GM12878 (cell line): ENCODE measurements at regions not wholly inside any gene's neighbourhood (a gene's known extent, or its start where the extent isn't known, plus 50 kb on each side); places are given as distances from the start of the nearest gene placed in this dataset.

Experiments
- ATAC-seq: fragments of 200-7000 bp; cut with Tn5 transposase; 3 replicates; pipeline ENCODE4 v1.9.1; 2020; ENCODE audit warnings: mild to moderate bottlenecking, moderate library complexity
- BruUV-seq: library from RNA; stranded (reverse); fragments of 400-500 nt; replicated peaks from 2 replicates; lab custom pipeline; 2021; lab: Mats Ljungman, UMichigan
- CTCF ChIA-PET: fragments of 300-600 bp; sonication (Branson Sonifier 250); formaldehyde crosslinking; extraction: SDS; loops from one replicate; lab custom pipeline; 2021; ENCODE audit warnings: inconsistent platforms; lab: Yijun Ruan, JAX
- POLR2A ChIA-PET: fragments of 350-600 bp; formaldehyde crosslinking; extraction: SDS; loops from one replicate; lab custom pipeline; 2021; ENCODE audit warnings: inconsistent platforms; lab: Charles Lee
- RAD21 ChIA-PET: fragments of 300-600 bp; sonication (Branson Sonifier 250); formaldehyde crosslinking; loops from one replicate; lab custom pipeline; 2023; ENCODE audit warnings: antibody characterized with exemption; ENCODE audit not compliant: unreplicated experiment; lab: Charles Lee
- SMC1A ChIA-PET: fragments of 300-600 bp; sonication (Branson Sonifier 250); formaldehyde crosslinking; loops from one replicate; lab custom pipeline; 2023; ENCODE audit not compliant: unreplicated experiment, uncharacterized antibody; lab: Charles Lee
- DNase-seq: peaks from one replicate; pipeline ENCODE4 v3.0.0-alpha.2; 2011; ENCODE audit warnings: low read depth, low spot score
- FAIRE-seq: peaks from 3 replicates; lab custom pipeline; 2011; peaks lifted over from hg19 to GRCh38; lab: Jason Lieb, UNC
- H2AFZ ChIP-seq: 2 replicates; pipeline ENCODE4 v1.6.0; 2011; ENCODE audit warnings: low read depth, low read length, control low read depth; ENCODE audit not compliant: control insufficient read depth
- H3K27ac ChIP-seq: 2 replicates; pipeline ENCODE4 v1.5.1; 2011; ENCODE audit warnings: control low read depth; ENCODE audit not compliant: control insufficient read depth, insufficient read depth
- H3K27me3 ChIP-seq, 2 experiments: replicated peaks in 1 of 2; 2 replicates each; pipeline versions ENCODE4 v1.6.0 to v1.6.1; 2011; ENCODE audit warnings: low read length in 1 of 2; ENCODE audit not compliant: control insufficient read depth in 2 of 2, insufficient read depth in 2 of 2
- H3K36me3 ChIP-seq, 2 experiments: 2 replicates each; pipeline ENCODE4 v1.5.1; 2011; ENCODE audit warnings: low read length in 1 of 2; ENCODE audit not compliant: control insufficient read depth in 2 of 2, insufficient read depth in 2 of 2
- H3K4me1 ChIP-seq: 2 replicates; pipeline ENCODE4 v1.6.1; 2011; ENCODE audit warnings: mild to moderate bottlenecking, low read length, moderate library complexity, mixed read lengths; ENCODE audit not compliant: control insufficient read depth, insufficient read depth
- H3K4me2 ChIP-seq: 2 replicates; pipeline ENCODE4 v1.6.0; 2011; ENCODE audit warnings: control low read depth; ENCODE audit not compliant: control insufficient read depth, insufficient read depth
- H3K4me3 ChIP-seq: fragments of 200-600 bp; sonication (generic); 2 replicates; pipeline ENCODE4 v1.5.1; 2016
- H3K79me2 ChIP-seq: 2 replicates; pipeline ENCODE4 v1.6.0; 2011; ENCODE audit warnings: low read length; ENCODE audit not compliant: control insufficient read depth, insufficient read depth
- H3K9ac ChIP-seq: 2 replicates; pipeline ENCODE4 v1.8.0; 2011; ENCODE audit warnings: low read length, control low read depth, mixed read lengths; ENCODE audit not compliant: control insufficient read depth, insufficient read depth
- H3K9me3 ChIP-seq: replicated peaks from 3 replicates; pipeline ENCODE4 v1.5.1; 2011; ENCODE audit warnings: mild to moderate bottlenecking, low read length; ENCODE audit not compliant: control insufficient read depth, insufficient read depth
- H4K20me1 ChIP-seq: 2 replicates; pipeline ENCODE4 v1.6.0; 2011; ENCODE audit not compliant: control insufficient read depth, insufficient read depth
- BCLAF1 ChIP-seq: fragments of 450-650 bp; IDR thresholded peaks from 2 replicates; pipeline ENCODE4 v1.6.1; 2017; ENCODE audit warnings: antibody characterized with exemption, mild to moderate bottlenecking, moderate library complexity
- HCFC1 ChIP-seq: fragments of 150-350 bp; IDR thresholded peaks from 2 replicates; pipeline ENCODE4 v1.6.1; 2014; ENCODE audit warnings: low read length
- JUND ChIP-seq: IDR thresholded peaks from 2 replicates; pipeline ENCODE4 v1.6.1; 2012; ENCODE audit warnings: low read depth, mild to moderate bottlenecking, low read length, improper control_type of control experiment, moderate library complexity
- KAT2A ChIP-seq: conservative IDR thresholded peaks from 2 replicates; pipeline ENCODE4 v1.6.1; 2011; ENCODE audit warnings: low read depth, low read length; ENCODE audit not compliant: control insufficient read depth
- LARP7 ChIP-seq: fragments of 450-650 bp; IDR thresholded peaks from 2 replicates; pipeline ENCODE4 v1.6.1; 2017; ENCODE audit warnings: mild to moderate bottlenecking
- NRF1 ChIP-seq: conservative IDR thresholded peaks from 2 replicates; pipeline ENCODE4 v1.6.1; 2011; ENCODE audit warnings: mild to moderate bottlenecking, low read depth, low read length, improper control_type of control experiment
- POU2F2 ChIP-seq: IDR thresholded peaks from 3 replicates; pipeline ENCODE4 v1.6.1; 2011; ENCODE audit warnings: low read depth, mild to moderate bottlenecking, low read length, borderline replicate concordance
- TCF3 ChIP-seq: IDR thresholded peaks from 2 replicates; pipeline ENCODE4 v1.6.1; 2012; ENCODE audit warnings: low read depth, mild to moderate bottlenecking, low read length, borderline replicate concordance; ENCODE audit not compliant: insufficient read depth
- WGBS: methylation state at CpG from one replicate; pipeline ENCODE4 v1.1.6; 2016; ENCODE audit warnings: low lambda C conversion rate; ENCODE audit not compliant: insufficient replicate concordance, insufficient coverage; ENCODE audit errors: missing lambda C conversion rate; 5-methylcytosine and 5-hydroxymethylcytosine counted together
- in situ Hi-C: fragments of 300-500 bp; cut with MboI; formaldehyde crosslinking; loops from 9 replicates; pipeline ENCODE4 v1.14.3; 2018; ENCODE audit warnings: mixed read lengths
- intact Hi-C: fragments of 100-400 bp; cut with micrococcal nuclease; formaldehyde crosslinking; loops from one replicate; pipeline ENCODE4 v1.14.2; 2022; ENCODE audit not compliant: unreplicated experiment

DNA sequence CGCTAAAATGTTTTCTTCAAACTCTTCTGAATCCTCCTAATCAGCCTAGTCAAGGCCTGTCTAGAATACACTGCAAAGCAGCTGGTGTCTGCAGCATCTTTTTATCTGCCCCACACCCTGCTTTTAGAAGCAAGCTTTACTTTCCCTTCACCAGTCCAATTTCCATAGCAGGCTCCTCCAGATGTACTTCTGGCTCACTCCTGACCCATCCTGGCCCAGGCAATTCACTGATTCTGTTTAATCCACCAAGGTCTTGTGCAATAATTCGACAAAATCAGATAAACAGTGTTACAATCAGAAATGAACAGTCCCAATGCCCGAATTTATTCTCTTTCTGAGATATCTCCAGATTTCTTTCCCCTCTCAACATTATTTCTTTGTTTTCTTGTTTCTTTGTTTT lies 415.2 kb upstream of the SGCG start:
- in situ Hi-C loops = no loop called here
- Histone ChIP-seq H3K79me2 (no peaks in the 10 kb centered on the region), H4K20me1 (no peaks in the 10 kb centered on the region), H3K36me3 (no peaks in the 10 kb centered on the region), H3K4me1 (no peaks in the 10 kb centered on the region), H3K4me2 (no peak overlapping the region), H3K27ac (no peak overlapping the region), H3K9me3 (no peaks in the 10 kb centered on the region), H3K9ac (no peak overlapping the region), H3K4me3 (no peak overlapping the region), H3K27me3 (no peaks in the 10 kb centered on the region), H2AFZ (no peak overlapping the region)
- WGBS = 0% methylated on average over 3 of the region's 3 CpGs
- DNase-seq = no peak
- ChIA-PET SMC1A (interaction anchor here (0.9 kb wide), 1 partner anchor 13 kb away, joined by 3 read pairs; no protein-coding TSS in a partner anchor), POLR2A (no interaction called here), CTCF (interaction anchor here (0.6 kb wide), 1 partner anchor 585 kb away, joined by 3 read pairs; no protein-coding TSS in a partner anchor), RAD21 (no interaction called here)
- ATAC-seq = no peak
- FAIRE-seq = no peak
- no peak for TF ChIP-seq LARP7
- TF ChIP-seq POU2F2 = no peak
- no peak for TF ChIP-seq BCLAF1
- TF ChIP-seq TCF3 = no peak
- no peak for TF ChIP-seq KAT2A
- no peak for TF ChIP-seq JUND
- TF ChIP-seq HCFC1 = no peak
- no peak for TF ChIP-seq NRF1
- BruUV-seq = no TSS peak
- intact Hi-C loops = no loop called here
